GM21381 (cell line): ENCODE measurements at regions not wholly inside any gene's neighbourhood (a gene's known extent, or its start where the extent isn't known, plus 50 kb on each side); places are given as distances from the start of the nearest gene placed in this dataset.

Experiments
- ATAC-seq: cut with Tn5 transposase; IDR thresholded peaks from one replicate; pipeline ENCODE4 v1.9.1; 2021; ENCODE audit warnings: mild to moderate bottlenecking, moderate library complexity; ENCODE audit not compliant: unreplicated experiment

- ATAC-seq: no peak
Measured at GRCh38 chr9:82208741-82209450, 220.3 kb downstream of the SPATA31D1 start.

DNA sequence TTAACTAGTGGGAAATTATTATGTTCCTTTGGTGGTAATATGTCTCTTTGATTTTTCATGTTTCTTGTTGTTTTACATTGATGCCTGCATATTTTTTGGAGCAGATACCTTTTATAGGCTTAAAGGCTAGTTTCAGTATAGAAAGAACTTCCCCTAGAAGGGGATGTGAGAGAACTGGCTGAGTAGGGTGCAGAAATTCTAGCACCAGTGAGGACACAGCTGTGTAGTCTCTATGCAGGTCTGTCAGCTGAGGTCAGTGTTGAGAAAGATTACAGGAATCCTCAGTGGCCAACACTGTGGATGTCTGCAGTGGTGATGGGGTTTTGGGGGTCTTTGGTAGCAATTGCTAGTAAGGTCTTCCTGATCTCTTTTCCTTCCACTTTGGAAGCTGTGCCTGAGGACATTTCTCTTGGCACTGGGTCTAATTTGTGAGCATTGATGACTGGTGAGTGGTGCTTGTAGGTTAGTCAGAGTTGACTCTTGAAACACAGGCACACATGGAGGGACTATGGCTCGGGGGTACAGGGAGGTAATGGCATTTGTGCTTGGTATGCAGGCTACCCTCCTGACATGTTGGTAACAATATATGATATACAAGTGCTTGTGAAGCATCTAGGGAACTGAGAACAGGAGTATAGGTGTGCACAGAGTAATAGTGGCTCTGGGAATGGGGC, 221.4 kb downstream of the SPATA31D1 start:
- no peak for ATAC-seq

- no peak for ATAC-seq
Measured at GRCh38 chr9:82212885-82213284, 224.3 kb downstream of the SPATA31D1 start.

DNA sequence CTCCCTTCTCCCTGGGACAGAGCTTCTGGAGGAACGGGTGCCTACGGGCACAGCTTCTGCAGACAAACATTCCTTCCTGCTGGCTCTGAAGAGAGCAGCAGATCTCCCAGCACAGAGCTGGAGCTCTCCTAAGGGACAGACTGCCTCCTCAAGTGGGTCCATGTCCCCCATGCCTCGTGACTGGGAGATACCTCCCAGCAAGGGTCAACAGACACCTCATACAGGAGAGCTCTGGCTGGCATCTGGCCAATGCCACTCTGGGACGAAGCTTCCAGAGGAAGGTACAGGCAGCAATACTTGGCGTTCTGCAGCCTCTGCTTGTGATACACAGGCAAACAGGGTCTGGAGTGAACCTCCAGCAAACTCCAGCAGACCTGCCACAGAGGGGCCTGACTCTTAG, 227.9 kb downstream of the SPATA31D1 start:
- ATAC-seq: no peak

DNA sequence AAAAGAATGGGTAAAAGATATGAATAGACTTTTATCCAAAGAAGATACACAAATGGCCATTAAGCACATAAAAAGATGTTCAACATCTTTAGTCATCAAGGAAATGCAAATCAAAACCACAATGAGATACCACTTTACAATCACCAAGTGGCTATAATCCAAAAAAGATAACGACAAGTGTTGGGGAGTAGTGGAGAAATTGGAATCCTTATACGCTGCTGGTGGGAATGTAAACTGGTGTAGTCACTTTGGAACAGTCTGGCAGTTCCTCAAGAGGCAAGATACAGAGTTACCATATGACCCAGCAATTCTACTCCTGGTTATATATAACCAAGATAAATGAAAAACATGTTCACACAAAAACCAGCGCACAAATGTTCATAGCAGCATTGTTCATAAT, 234.9 kb downstream of the SPATA31D1 start:
- ATAC-seq: no peak

- no peak for ATAC-seq
Measured at GRCh38 chr9:82231411-82231810, 242.8 kb downstream of the SPATA31D1 start.

- ATAC-seq: no peak
Measured at GRCh38 chr9:82234160-82234943, 245.8 kb downstream of the SPATA31D1 start.

DNA sequence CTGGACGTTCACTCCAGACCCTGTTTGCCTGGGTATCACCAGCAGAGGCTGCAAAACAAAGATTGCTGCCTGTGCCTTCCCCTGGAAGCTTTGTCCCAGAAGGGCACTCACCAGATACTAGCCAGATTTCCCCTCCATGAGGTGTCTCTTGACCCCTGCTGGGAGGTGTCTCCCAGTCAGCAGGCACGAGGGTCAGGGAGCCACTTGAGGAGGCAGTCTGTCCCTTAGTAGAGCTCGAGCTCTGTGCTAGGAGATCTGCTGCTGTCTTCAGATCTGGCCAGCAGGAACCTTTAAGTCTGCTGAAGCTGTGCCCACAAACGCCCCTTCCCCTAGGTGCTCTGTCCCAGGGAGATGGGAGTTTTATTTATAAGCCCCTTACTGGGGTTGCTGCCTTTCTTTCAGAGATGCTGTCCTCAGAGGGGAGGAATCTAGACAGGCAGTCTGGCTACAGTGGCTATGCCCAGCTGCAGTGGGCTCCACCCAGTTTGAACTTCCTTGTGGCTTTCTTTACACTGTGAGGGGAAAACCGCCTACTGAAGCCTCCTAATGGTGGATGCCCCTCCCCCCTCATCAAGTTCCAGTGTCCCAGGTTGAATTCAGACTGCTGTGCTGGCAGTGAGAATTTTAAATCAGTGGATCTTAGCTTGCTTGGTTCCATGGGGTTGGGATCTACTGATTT, 253.9 kb downstream of the SPATA31D1 start:
- ATAC-seq: no peak

- ATAC-seq: no peak
Measured at GRCh38 chr9:82247318-82247717, 258.7 kb downstream of the SPATA31D1 start.

DNA sequence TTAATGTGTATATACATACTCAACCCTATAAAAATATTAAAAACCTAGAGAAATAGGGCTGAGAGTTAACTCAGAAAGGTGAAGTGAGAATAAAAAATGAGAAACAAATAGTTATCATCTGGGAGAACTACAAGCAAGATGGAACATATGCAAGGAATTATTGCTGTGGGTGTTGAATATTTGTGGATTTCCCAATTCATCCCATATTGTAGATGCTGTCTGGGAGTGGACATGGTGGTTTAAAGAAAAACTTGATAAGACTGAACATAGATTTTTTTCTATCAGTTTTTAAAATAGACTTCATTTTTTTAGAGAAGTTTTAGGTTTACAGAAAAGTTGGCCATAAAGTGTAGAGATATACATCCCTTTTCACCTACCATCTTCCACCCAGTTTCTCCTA, 263.5 kb downstream of the SPATA31D1 start:
- no peak for ATAC-seq

DNA sequence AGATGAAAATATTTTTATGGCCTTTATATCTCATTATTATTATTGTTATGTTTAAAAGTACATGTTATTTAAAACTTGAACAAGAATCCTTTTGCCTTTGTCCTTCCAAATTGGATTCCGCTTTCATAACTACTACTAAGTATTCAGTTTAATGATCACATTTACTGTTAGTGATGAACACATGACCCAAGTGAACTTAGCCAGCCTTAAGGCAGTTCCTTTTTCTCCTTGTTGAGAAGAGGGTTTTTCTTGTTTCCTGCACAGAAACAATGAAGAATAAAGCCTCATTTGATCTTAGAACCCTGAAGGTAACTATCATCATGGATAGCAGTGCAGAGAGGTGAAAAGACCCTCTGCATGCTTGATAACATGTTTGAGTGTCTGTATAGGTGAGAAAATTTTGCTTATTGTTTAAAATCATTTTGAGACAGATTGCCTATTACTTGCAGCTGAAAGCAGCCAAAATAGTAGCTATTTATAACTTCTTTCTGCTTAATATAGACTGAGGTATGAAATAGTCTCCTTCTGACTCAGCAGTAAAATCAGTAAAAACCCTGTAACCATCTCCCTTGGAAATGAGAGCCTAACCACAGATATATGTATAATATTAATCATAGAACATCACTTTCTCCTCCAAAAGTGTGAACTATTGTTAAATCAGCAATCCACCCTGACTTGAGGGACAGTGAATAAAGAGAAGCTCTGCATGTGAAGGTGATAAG, 266.2 kb downstream of the SPATA31D1 start:
- no peak for ATAC-seq

DNA sequence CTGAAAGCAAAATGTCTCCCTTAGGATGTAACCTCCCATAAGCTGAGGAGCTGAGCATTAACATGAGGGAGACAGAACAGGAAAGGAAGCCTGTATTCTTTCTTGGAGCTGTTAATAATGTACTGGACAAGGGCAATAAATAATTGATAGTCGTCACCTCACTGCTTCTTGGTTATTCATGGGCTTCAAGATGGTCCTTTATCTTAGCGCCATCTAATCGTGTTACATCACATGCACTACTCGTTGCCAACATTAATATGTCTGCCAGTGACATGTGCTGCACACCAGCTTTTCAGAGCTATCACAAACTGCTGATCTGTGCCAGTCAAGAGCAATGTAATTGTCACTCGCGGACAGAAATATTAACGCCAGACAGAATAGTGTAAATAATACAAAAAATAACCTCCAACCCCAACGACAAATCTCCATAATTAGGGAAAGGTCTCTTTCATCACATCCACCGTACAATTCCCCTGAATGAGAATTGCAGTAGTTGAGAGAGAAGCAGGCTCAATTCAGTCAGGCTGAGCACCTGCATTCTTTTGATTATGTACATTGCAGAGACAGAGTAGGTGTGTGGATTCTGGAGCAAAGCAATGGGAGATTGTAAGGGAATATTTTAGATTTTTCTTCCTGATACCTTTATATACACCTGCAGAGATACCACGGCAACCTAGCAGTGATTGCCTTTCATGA, 267.1 kb downstream of the SPATA31D1 start:
- no peak for ATAC-seq

DNA sequence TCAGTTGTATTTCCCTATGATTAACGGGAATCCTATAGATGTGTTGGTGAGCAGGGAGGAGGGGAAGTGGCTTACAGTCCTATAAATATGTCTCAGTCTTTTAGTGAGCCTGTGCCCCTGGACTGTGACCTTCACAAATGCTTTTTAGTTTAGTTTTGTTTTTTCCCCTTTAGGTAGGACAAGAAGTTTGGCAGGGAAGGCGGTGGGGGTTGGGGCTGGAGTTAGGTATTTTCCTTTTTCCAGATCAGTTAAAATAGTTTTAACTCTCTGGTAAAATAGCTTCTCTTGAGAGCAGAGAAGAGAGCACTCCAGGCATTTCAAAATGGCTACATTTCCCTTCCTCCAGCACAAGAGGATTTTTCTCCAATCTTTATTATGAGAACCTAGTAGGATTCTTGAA, 272.1 kb downstream of the SPATA31D1 start:
- ATAC-seq: no peak

DNA sequence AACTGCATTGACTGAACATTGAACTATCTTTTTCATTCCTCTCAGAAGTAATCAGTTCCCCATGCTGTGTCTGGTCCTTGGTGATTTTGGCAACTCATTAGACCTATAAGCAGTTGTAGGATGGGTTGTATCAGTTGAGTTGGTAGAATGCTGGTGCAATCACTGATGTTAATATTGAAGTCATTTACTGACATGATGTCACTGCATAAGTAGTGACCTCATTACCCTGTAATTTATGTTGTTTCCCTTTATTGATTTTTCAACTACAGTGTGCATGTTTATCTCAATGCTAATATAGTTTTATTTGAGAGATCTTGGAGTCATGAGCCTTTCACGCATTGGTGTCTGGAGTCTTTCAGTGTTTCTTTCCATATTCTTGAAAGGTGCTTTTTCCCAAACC, 275.0 kb downstream of the SPATA31D1 start:
- no peak for ATAC-seq

GRCh38 chr9:82271106-82271561, 282.6 kb downstream of the SPATA31D1 start:
- ATAC-seq: no peak

GRCh38 chr9:82273121-82273520, 284.5 kb downstream of the SPATA31D1 start:
- no peak for ATAC-seq

- ATAC-seq: no peak
Measured at GRCh38 chr9:82275258-82275927, 286.8 kb downstream of the SPATA31D1 start.

DNA sequence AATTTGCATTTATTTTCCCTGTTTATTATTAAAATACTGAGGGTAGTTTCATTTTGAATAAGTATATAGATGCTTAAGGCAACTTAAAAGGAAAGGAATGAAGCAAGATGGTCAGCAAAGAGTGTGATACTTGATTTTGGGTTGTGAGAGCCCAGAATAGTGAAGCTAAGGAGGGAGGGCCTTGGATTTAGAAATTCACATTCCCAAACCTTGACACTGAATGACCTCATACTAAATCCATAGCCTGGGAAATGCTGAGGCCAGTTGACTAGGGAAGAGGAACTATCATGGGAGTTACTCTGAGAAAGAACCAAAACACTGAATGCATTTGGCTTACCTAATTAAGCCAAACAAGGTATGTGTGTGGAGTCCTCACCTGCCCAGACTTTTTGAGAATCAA, 292.5 kb downstream of the SPATA31D1 start:
- ATAC-seq: no peak

DNA sequence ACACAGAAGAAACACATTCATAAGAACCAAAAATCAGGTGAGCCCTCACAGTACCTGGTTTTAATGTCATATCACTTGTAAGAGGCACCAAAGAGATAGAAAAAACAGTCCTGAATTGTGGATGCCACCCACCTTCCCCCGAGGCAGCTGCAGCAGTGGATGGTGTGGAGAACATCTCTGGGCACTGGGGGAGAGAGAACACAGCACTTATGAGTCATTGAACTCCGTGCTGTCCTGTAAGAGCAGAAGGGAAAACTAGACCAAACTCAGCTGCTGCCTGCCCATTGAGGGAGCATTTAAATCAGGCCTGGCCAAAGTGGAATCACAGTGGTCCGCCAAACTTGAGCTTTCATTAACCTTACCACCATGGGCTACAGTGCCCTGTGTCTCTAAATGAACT, 296.2 kb downstream of the SPATA31D1 start:
- ATAC-seq: no peak
